ENCODE measurements at regions not wholly inside any gene's neighbourhood (a gene's known extent, or its start where the extent isn't known, plus 50 kb on each side); places are given as distances from the start of the nearest gene placed in this dataset.
"Not testable (repeated sequence)": the region's sequence is repeated elsewhere in the genome, so short reads cannot be mapped to it uniquely, and the experiment has no call there.

GRCh38 chr10:37510520-37510919 is 346.9 kb downstream of the ZNF248 start:
- H3K27ac Mint-ChIP-seq; H3K36me3 ChIP-seq (ENCODE audit: control insufficient read depth in 2 of 2, extremely low read depth in 1 of 2, insufficient read depth in 1 of 2, low read length in 1 of 2); CTCF ChIA-PET; ATAC-seq (replicated peaks in 1 of 4); H3K4me1 ChIP-seq (ENCODE audit: control insufficient read depth in 1 of 2, extremely low read depth in 1 of 2, insufficient read depth in 2 of 2, low read length in 2 of 2); DNase-seq; H3K27me3 ChIP-seq (replicated peaks in 1 of 2; ENCODE audit: control insufficient read depth in 2 of 2, extremely low read depth in 1 of 2, insufficient read depth in 2 of 2, low read length in 1 of 2); H3K27ac ChIP-seq (ENCODE audit: low read length); H3K4me3 Mint-ChIP-seq; H3K4me1 Mint-ChIP-seq; H3K4me3 ChIP-seq (ENCODE audit: control insufficient read depth in 1 of 2, extremely low read depth in 1 of 2, low read length in 1 of 2); H3K36me3 Mint-ChIP-seq; H3K9me3 ChIP-seq; H3K27me3 Mint-ChIP-seq; POLR2A ChIA-PET: not testable (repeated sequence)
- WGBS (ENCODE audit: insufficient coverage): 73% methylated on average over 1 of the region's 3 CpGs
- peaks cover 22 to 37% (median 24%) of the 10 kb centered on the region in 3 donors for H3K9me3 Mint-ChIP-seq

GRCh38 chr10:37496061-37496460 is 361.3 kb downstream of the ZNF248 start:
- Mint-ChIP-seq H3K4me1 (no peaks in the 10 kb centered on the region), H3K27ac (no peak overlapping the region), H3K27me3 (no peaks in the 10 kb centered on the region), H3K4me3 (no peak overlapping the region), H3K9me3 (peaks cover 0 to 13% (median 5%) of the 10 kb centered on the region in 3 donors), H3K36me3 (no peaks in the 10 kb centered on the region)
- 100% methylated on average over 1 of the region's 3 CpGs for WGBS (ENCODE audit: insufficient coverage)
- Histone ChIP-seq H3K4me1 (ENCODE audit: control insufficient read depth in 1 of 2, extremely low read depth in 1 of 2, insufficient read depth in 2 of 2, low read length in 2 of 2) (no peaks in the 10 kb centered on the region), H3K36me3 (ENCODE audit: control insufficient read depth in 2 of 2, extremely low read depth in 1 of 2, insufficient read depth in 1 of 2, low read length in 1 of 2) (no peaks in the 10 kb centered on the region), H3K27me3 (replicated peaks in 1 of 2; ENCODE audit: control insufficient read depth in 2 of 2, extremely low read depth in 1 of 2, insufficient read depth in 2 of 2, low read length in 1 of 2) (no peaks in the 10 kb centered on the region), H3K27ac (ENCODE audit: low read length) (no peak overlapping the region), H3K4me3 (ENCODE audit: control insufficient read depth in 1 of 2, extremely low read depth in 1 of 2, low read length in 1 of 2) (no peak overlapping the region), H3K9me3 (peaks cover 3% of the 10 kb centered on the region)
- ATAC-seq (replicated peaks in 1 of 4) (no peak), DNase-seq (no peak)
- POLR2A ChIA-PET: no interaction called here
- CTCF ChIA-PET: interaction anchor here in 1 of 2 donors (1.4 kb wide), 1 partner anchor 1860 kb away, joined by 5 read pairs; no protein-coding TSS in a partner anchor

- no CpG with 5 or more reads among the region's 1 CpG for WGBS (ENCODE audit: insufficient coverage)
- H3K4me3 ChIP-seq (ENCODE audit: control insufficient read depth in 1 of 2, extremely low read depth in 1 of 2, low read length in 1 of 2): no peak overlapping the region
- Mint-ChIP-seq H3K9me3 (peaks cover 0 to 11% (median 8%) of the 10 kb centered on the region in 3 donors), H3K27ac (no peak overlapping the region), H3K36me3 (no peaks in the 10 kb centered on the region), H3K4me1 (no peaks in the 10 kb centered on the region), H3K4me3 (no peak overlapping the region), H3K27me3 (no peaks in the 10 kb centered on the region)
- H3K9me3 ChIP-seq: peaks cover 3% of the 10 kb centered on the region
- H3K36me3 ChIP-seq (ENCODE audit: control insufficient read depth in 2 of 2, extremely low read depth in 1 of 2, insufficient read depth in 1 of 2, low read length in 1 of 2): no peaks in the 10 kb centered on the region
- POLR2A ChIA-PET: no interaction called here
- DNase-seq (no peak), ATAC-seq (replicated peaks in 1 of 4) (no peak)
- H3K27me3 ChIP-seq (replicated peaks in 1 of 2; ENCODE audit: control insufficient read depth in 2 of 2, extremely low read depth in 1 of 2, insufficient read depth in 2 of 2, low read length in 1 of 2): no peaks in the 10 kb centered on the region
- H3K4me1 ChIP-seq (ENCODE audit: control insufficient read depth in 1 of 2, extremely low read depth in 1 of 2, insufficient read depth in 2 of 2, low read length in 2 of 2): no peaks in the 10 kb centered on the region
- CTCF ChIA-PET: interaction anchor here in 1 of 2 donors (1.4 kb wide), 1 partner anchor 1859 kb away, joined by 5 read pairs; no protein-coding TSS in a partner anchor
- no peak overlapping the region for H3K27ac ChIP-seq (ENCODE audit: low read length)
These were observed 362.0 kb downstream of the ZNF248 start for GRCh38 chr10:37495415-37495814.

GRCh38 chr10:37493185-37493796 is 364.1 kb downstream of the ZNF248 start:
- CTCF ChIA-PET; POLR2A ChIA-PET; H3K27ac Mint-ChIP-seq; DNase-seq; H3K36me3 Mint-ChIP-seq; H3K27ac ChIP-seq (ENCODE audit: low read length); H3K27me3 ChIP-seq (replicated peaks in 1 of 2; ENCODE audit: control insufficient read depth in 2 of 2, extremely low read depth in 1 of 2, insufficient read depth in 2 of 2, low read length in 1 of 2); H3K4me3 Mint-ChIP-seq; H3K9me3 ChIP-seq; H3K4me3 ChIP-seq (ENCODE audit: control insufficient read depth in 1 of 2, extremely low read depth in 1 of 2, low read length in 1 of 2); H3K36me3 ChIP-seq (ENCODE audit: control insufficient read depth in 2 of 2, extremely low read depth in 1 of 2, insufficient read depth in 1 of 2, low read length in 1 of 2); H3K4me1 Mint-ChIP-seq; H3K27me3 Mint-ChIP-seq; ATAC-seq (replicated peaks in 1 of 4); H3K4me1 ChIP-seq (ENCODE audit: control insufficient read depth in 1 of 2, extremely low read depth in 1 of 2, insufficient read depth in 2 of 2, low read length in 2 of 2): not testable (repeated sequence)
- H3K9me3 Mint-ChIP-seq: peaks cover 7 to 17% (median 11%) of the 10 kb centered on the region in 3 donors
- WGBS (ENCODE audit: insufficient coverage): no CpG with 5 or more reads among the region's 3 CpGs

GRCh38 chr10:37490266-37490665 is 364.9 kb downstream of the ANKRD30A start:
- H3K4me3 Mint-ChIP-seq: no peak overlapping the region

GRCh38 chr10:37489658-37490003 is 364.2 kb downstream of the ANKRD30A start:
- no peaks in the 10 kb centered on the region for H3K27me3 Mint-ChIP-seq
- ATAC-seq (replicated peaks in 1 of 4): no peak

More at GRCh38 chr10:37490266-37490665, 364.9 kb downstream of the ANKRD30A start:
- no peaks in the 10 kb centered on the region for H3K27me3 ChIP-seq (replicated peaks in 1 of 2; ENCODE audit: control insufficient read depth in 2 of 2, extremely low read depth in 1 of 2, insufficient read depth in 2 of 2, low read length in 1 of 2)
- CTCF ChIA-PET: no interaction called here
- Mint-ChIP-seq H3K4me1 (no peaks in the 10 kb centered on the region), H3K27ac (no peak overlapping the region), H3K36me3 (no peaks in the 10 kb centered on the region), H3K27me3 (no peaks in the 10 kb centered on the region), H3K9me3 (peaks cover 7 to 11% (median 10%) of the 10 kb centered on the region in 3 donors)
- no peaks in the 10 kb centered on the region for H3K36me3 ChIP-seq (ENCODE audit: control insufficient read depth in 2 of 2, extremely low read depth in 1 of 2, insufficient read depth in 1 of 2, low read length in 1 of 2)
- ATAC-seq (replicated peaks in 1 of 4): no peak
- no peak overlapping the region for H3K27ac ChIP-seq (ENCODE audit: low read length)
- no peak for DNase-seq
- H3K4me3 ChIP-seq (ENCODE audit: control insufficient read depth in 1 of 2, extremely low read depth in 1 of 2, low read length in 1 of 2): no peak overlapping the region
- 90% methylated on average over 3 of the region's 4 CpGs for WGBS (ENCODE audit: insufficient coverage)
- POLR2A ChIA-PET: no interaction called here
- H3K4me1 ChIP-seq (ENCODE audit: control insufficient read depth in 1 of 2, extremely low read depth in 1 of 2, insufficient read depth in 2 of 2, low read length in 2 of 2): no peaks in the 10 kb centered on the region
- no peaks in the 10 kb centered on the region for H3K9me3 ChIP-seq

More at GRCh38 chr10:37489658-37490003, 364.2 kb downstream of the ANKRD30A start:
- no peak for DNase-seq
- H3K4me1 ChIP-seq (ENCODE audit: control insufficient read depth in 1 of 2, extremely low read depth in 1 of 2, insufficient read depth in 2 of 2, low read length in 2 of 2): no peaks in the 10 kb centered on the region
- POLR2A ChIA-PET: interaction anchor here in 1 of 2 donors (0.5 kb wide), 1 partner anchor 83 kb away, joined by 9 read pairs; no protein-coding TSS in a partner anchor
- Mint-ChIP-seq H3K4me3 (no peak overlapping the region), H3K27ac (no peak overlapping the region), H3K4me1 (no peaks in the 10 kb centered on the region), H3K9me3 (peaks cover 7 to 11% (median 10%) of the 10 kb centered on the region in 3 donors), H3K36me3 (no peaks in the 10 kb centered on the region)
- 83% methylated on average over 1 of the region's 1 CpG for WGBS (ENCODE audit: insufficient coverage)
- no peak overlapping the region for H3K27ac ChIP-seq (ENCODE audit: low read length)
- H3K9me3 ChIP-seq: no peaks in the 10 kb centered on the region
- H3K27me3 ChIP-seq (replicated peaks in 1 of 2; ENCODE audit: control insufficient read depth in 2 of 2, extremely low read depth in 1 of 2, insufficient read depth in 2 of 2, low read length in 1 of 2): no peaks in the 10 kb centered on the region
- CTCF ChIA-PET: no interaction called here
- no peak overlapping the region for H3K4me3 ChIP-seq (ENCODE audit: control insufficient read depth in 1 of 2, extremely low read depth in 1 of 2, low read length in 1 of 2)
- H3K36me3 ChIP-seq (ENCODE audit: control insufficient read depth in 2 of 2, extremely low read depth in 1 of 2, insufficient read depth in 1 of 2, low read length in 1 of 2): no peaks in the 10 kb centered on the region
